KBM-7 (cell line): ENCODE measurements at regions not wholly inside any gene's neighbourhood (a gene's known extent, or its start where the extent isn't known, plus 50 kb on each side); places are given as distances from the start of the nearest gene placed in this dataset.

Experiments used
- DNase-seq: peaks from one replicate; pipeline ENCODE4 v3.0.0-alpha.2; 2015
- in situ Hi-C: fragments of 300-500 bp; cut with MboI; formaldehyde crosslinking; loops from 2 replicates; pipeline ENCODE4 v1.14.3; 2020; ENCODE audit warnings: low sequenced_read_pairs, low pct_unique_long_range_greater_than_20kb, mixed read lengths

- no peak for DNase-seq
- in situ Hi-C loops: no loop called here
Measured at GRCh38 chr5:69029292-69029691, 64.5 kb upstream of the SLC30A5 start.

- in situ Hi-C loops: no loop called here
- no peak for DNase-seq
Measured at GRCh38 chr5:69030358-69031062, 63.3 kb upstream of the SLC30A5 start.

- DNase-seq: no peak
- in situ Hi-C loops: no loop called here
Measured at GRCh38 chr5:69032009-69032408, 61.8 kb upstream of the SLC30A5 start.

- DNase-seq: no peak
- in situ Hi-C loops: no loop called here
Measured at GRCh38 chr5:69033690-69034089, 60.1 kb upstream of the SLC30A5 start.

GRCh38 chr5:69034898-69035297, 58.9 kb upstream of the SLC30A5 start:
- in situ Hi-C loops: no loop called here
- DNase-seq: no peak

- no peak for DNase-seq
- in situ Hi-C loops: no loop called here
Measured at GRCh38 chr5:69035665-69036064, 58.1 kb upstream of the SLC30A5 start.

- in situ Hi-C loops: no loop called here
- no peak for DNase-seq
Measured at GRCh38 chr5:69038539-69038938, 55.3 kb upstream of the SLC30A5 start.

- no peak for DNase-seq
- in situ Hi-C loops: no loop called here
Measured at GRCh38 chr5:69039829-69040228, 54.0 kb upstream of the SLC30A5 start.

GRCh38 chr5:69042500-69042899, 51.3 kb upstream of the SLC30A5 start:
- in situ Hi-C loops: no loop called here

GRCh38 chr5:69042915-69043654, 50.7 kb upstream of the SLC30A5 start:
- in situ Hi-C loops: no loop called here
- peak; percentile 91 for DNase-seq

More at GRCh38 chr5:69042500-69042899, 51.3 kb upstream of the SLC30A5 start:
- no peak for DNase-seq

GRCh38 chr5:69043655-69043996, 50.2 kb upstream of the SLC30A5 start:
- in situ Hi-C loops: no loop called here
- no peak for DNase-seq
